ENCODE measurements at regions not wholly inside any gene's neighbourhood (a gene's known extent, or its start where the extent isn't known, plus 50 kb on each side); places are given as distances from the start of the nearest gene placed in this dataset.
"Not testable (repeated sequence)": the region's sequence is repeated elsewhere in the genome, so short reads cannot be mapped to it uniquely, and the experiment has no call there.

- TF ChIP-seq POLR2A, CTCF, EP300, POLR2AphosphoS5 (IDR thresholded peaks at IDR 0.05): not testable (repeated sequence)
These were observed 844.6 kb downstream of the TTLL7 start for GRCh38 chr1:83154306-83154705.
